Medulla oblongata (tissue), 1 donor: ENCODE measurements at regions not wholly inside any gene's neighbourhood (a gene's known extent, or its start where the extent isn't known, plus 50 kb on each side); places are given as distances from the start of the nearest gene placed in this dataset.
"Not testable (repeated sequence)": the region's sequence is repeated elsewhere in the genome, so short reads cannot be mapped to it uniquely, and the experiment has no call there.

Experiments used
- DNase-seq: peaks from one replicate; pipeline ENCODE4 v3.0.0-alpha.2; 2015; ENCODE audit errors: extremely low spot score

DNA sequence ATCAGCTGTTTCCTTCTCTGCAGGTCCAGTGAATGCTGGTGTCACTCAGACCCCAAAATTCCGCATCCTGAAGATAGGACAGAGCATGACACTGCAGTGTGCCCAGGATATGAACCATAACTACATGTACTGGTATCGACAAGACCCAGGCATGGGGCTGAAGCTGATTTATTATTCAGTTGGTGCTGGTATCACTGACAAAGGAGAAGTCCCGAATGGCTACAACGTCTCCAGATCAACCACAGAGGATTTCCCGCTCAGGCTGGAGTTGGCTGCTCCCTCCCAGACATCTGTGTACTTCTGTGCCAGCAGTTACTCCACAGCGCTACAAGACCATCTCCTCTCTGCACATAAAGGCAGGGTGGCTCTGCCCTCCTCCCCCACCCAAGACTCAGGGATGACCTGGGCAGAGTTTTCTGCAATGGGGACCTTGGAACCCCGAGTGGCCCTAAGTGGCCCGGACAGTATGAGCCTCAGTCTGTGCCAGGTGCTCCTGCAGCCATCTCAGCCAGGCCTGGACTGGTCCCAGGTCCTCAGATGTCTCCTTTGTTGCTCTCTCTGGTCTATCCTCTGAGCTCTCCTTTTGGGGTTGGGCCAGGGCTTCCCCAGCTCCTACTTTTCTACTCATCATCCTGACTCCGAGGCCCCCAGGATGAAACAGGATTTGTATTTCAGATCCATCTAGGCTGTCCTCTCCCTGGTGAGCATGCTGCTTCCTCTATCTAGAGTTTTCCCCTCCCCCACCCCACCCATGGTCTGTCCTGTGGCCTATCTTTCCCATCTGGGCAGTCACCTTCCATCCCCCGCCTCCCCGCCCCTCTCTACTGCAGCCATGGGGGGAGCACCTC lies 212.1 kb upstream of the PRSS58 start:
- DNase-seq = no peak

DNA sequence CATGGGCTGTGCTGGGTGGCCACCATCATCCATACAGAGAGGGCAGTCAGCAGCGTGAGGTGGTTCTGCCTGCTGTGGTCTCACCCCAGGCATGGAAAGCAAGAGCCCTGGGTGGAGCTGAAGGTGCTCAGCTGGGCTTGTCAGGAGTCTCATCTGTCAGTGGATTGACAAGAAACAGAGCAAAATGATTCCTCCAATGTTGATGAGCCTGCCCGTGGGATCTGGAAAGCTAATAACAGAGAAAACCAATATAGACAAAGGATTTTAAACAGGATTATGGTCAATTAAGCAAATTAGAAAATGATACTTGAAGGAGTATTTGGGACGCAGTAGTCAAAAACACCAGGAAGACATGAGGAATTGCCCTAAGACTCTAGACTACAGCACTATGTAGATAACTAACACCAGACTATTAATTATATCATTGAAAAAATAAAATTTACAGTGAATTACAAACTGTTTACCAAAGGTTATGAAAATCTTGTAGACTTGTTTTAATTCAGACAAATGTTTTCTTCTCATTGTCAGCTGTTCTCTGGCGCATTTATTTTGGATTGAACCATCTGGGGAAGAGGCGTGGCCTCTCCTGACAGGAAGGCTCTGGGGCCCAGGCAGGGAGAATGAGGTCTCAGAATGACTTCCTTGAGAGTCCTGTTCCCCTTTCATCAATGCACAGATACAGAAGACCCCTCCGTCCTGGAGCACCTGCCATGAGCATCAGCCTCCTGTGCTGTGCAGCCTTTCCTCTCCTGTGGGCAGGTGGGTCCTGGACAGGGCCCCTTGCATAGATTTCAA lies 211.2 kb upstream of the PRSS58 start:
- no peak for DNase-seq

DNA sequence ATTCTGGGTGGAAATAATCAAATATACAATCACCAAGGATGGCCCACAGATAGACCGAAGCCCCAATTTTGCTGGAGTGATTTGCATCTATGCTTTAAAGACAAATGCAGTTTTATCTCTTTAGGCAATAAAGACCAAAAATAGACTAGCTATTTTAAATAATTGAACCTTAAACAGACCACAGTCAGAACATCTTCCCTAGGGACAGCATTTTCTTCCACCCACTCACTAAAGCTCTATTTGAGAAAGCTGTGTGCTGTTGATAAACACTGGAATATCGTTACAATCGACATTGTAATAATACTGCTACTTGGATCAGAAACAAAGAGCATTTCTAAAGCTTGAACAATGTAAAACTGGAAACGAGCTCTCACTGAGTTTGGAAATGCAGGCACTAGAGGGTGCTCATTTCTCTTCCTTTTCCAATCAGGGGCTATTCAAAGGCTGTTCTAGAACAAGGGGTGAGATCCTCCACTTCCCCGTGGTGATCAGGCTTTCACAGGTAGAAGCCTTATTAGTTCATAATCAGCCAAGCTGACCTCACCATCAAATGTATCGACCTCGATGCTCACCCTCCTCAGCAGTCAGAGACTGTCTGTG lies 209.3 kb upstream of the PRSS58 start:
- DNase-seq = not testable (repeated sequence)

DNA sequence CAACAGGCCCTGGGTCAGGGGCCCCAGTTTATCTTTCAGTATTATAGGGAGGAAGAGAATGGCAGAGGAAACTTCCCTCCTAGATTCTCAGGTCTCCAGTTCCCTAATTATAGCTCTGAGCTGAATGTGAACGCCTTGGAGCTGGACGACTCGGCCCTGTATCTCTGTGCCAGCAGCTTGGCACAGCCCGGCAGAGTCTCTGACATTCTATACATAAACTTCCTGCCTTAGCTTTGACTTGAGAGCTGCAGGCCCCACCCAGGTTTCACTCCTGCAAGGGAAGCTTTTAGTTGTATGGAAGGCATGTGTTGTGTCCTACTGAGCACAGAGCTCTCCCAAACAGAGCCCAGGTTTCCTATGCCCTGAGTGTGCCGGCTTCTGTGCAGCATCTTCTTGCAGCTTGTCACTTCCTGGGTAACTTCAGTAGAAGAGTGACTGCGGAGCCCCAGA lies 205.6 kb upstream of the PRSS58 start:
- no peak for DNase-seq

DNA sequence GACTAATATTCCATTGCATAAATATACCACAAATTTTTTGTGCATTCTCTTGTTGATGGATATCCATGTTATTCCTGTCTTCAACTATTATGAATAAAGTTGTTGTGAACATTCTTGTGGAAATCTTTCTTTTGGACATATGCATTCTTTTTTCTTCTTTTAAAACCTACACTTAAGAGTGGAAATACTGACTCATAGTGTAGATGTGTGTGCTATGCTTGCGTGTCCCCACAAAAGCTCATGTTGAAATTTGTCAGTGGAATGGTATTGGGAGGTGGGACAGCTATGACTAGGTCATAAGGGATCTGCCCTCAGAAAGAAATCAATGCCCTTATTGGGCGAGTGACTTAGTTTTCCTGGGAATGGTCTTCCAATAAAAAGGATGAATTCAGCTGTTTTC lies 203.6 kb upstream of the PRSS58 start:
- DNase-seq = no peak

DNA sequence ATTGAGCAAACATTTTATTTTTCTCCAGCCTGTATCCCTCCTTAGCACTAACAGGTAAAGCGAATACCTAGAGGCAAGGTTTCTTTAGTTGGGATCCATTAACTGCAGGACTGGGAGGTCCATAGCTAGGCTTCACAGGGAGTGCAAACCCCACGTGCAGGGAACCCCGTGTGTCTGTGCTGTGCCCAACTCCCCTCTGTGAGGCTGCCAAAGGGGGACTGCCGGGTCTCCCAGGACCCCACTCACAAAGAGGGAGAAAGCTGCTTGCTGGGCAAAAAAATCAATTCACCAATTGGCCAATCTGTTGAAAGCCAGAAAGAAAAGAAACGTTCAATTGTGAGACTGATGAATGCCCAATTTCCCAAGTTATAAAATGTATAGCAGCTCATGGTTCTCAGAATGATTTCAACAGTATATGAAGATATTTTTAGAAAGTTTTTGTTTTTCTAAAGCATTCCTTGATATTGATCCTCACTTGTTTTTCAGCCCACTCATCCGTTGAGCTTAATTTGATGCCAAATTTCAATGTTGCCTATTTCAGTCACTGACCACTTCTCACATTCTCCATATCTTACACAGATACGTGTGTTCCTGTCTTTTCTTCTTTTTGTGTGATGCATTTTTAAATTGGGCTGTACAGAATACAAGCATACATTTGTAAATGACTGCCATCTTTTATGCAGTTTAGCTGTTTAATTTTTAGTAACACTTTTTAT lies 202.7 kb upstream of the PRSS58 start:
- no peak for DNase-seq

DNA sequence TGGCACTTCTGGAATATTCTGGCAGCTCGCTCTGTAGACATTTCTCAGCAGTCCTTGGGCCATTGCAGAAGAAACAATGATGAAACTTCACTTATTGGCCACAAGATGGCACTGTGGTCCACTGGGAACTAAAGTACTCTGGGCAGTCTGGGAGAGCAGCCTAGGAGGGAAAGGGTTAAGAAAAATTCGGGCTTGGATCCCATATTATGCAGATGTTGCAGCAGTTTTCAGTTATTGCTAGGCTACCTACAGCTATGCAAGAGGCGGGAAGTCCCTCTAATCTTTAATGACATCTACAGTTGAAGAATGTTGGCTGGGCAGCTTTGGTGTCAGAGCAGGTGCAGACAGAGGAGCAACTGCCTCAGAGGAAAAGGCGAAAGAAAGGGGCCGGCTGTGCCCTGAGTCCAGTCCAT lies 201.7 kb upstream of the PRSS58 start:
- DNase-seq = peak; percentile 86

DNA sequence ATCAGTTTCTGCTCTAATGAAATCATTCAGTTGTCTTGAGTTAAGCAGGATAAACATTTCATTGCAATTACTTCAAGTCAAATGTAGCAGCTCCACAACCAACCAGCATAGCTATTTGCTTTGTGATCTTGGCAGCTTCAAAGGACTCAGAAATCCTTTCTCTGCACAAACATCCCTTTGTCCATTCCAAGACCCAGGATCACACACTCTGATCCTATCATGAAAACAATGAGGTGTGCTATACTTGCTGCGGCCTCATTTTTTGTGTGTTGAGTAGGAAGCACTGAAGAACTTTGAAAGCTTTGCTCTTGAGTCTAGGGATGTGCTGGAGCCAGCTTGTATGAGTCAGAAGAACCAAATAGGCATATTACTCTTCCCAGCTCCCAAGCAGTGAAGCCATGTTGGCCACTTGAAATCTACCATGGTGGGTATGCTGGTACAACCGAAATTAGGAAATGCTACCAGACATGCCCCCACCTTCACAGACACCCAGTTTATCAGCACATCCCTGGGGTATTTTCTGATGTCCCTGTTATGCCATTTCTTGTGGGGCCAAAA lies 199.4 kb upstream of the PRSS58 start:
- DNase-seq = peak; percentile 17

DNA sequence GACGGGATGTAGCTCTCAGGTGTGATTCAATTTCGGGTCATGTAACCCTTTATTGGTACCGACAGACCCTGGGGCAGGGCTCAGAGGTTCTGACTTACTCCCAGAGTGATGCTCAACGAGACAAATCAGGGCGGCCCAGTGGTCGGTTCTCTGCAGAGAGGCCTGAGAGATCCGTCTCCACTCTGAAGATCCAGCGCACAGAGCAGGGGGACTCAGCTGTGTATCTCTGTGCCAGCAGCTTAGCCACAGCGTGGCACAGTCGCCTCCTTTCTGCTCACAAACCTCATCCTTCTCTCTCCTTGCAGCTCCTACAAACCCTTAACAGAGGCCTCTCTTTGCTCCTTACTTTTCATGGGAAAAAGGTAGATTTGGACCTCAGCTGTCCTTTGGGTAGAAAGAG lies 197.5 kb upstream of the PRSS58 start:
- DNase-seq = no peak

DNA sequence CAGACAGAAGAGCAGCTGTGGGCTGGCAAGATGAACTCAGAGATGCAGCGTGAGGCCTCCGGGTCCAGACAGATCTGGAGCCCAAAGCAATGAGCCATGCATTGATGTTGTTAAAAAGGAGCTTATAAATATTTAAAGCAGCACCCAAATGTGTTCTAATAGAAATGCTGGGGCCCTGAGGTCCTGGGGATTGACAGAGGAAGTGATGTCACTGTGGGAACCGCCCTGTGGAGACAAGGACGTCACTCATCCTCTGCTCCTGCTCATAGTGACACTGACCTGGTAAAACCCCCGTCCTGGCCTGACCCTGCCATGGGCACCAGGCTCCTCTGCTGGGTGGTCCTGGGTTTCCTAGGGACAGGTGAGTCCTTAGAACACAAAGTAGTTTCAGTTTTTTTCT lies 197.0 kb upstream of the PRSS58 start:
- no peak for DNase-seq

DNA sequence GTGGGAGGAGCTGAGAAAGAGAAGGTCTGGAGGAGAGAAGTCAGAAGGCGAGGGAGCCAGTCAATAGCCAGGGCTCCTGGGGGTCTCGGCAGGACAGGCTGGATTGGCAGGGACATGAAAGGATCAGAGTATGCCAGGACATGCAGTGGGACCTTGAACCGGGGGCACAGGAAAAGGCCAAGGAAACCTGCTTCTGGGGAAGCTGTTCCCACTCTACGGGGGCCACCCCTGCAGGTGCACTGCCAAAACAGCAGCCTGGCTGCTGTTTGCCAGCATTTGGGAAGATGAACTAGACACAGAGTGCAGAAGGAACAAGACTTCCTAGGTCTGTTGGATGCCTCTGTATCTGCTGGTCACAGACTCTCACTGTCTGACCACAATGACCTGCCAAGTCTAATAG lies 194.9 kb upstream of the PRSS58 start:
- no peak for DNase-seq

DNA sequence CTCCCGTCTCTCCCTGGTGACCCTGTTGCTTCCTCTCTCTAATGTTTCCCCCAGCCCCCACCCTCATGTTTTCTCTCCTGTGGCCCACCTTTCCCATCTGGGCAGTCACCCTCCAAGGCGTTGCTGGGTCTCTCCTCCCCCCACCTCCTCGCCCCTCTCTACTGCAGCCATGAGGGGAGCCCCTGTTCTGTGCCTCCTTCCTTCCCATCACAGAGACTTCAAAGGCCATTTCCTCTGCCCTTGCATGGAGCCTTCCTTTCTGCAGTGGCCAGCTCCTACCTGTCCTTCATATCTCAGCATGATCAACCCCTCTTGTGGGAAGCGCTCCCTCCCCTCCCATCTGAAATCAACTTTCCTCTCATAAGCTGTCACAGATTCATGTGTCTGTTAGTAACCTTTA lies 194.0 kb upstream of the PRSS58 start:
- no peak for DNase-seq

DNA sequence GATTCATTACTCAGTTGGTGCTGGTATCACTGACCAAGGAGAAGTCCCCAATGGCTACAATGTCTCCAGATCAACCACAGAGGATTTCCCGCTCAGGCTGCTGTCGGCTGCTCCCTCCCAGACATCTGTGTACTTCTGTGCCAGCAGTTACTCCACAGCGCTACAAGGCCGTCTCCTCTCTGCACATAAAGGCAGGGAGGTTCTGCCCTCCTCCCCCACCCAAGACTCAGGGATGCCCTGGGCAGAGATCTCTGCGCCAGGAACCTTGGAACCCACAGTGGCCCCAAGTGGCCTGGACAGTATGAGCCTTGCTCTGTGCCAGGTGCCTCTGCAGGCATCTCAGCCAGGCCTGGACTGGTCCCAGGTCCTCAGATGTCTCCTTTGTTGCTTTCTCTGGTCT lies 193.4 kb upstream of the PRSS58 start:
- no peak for DNase-seq

DNA sequence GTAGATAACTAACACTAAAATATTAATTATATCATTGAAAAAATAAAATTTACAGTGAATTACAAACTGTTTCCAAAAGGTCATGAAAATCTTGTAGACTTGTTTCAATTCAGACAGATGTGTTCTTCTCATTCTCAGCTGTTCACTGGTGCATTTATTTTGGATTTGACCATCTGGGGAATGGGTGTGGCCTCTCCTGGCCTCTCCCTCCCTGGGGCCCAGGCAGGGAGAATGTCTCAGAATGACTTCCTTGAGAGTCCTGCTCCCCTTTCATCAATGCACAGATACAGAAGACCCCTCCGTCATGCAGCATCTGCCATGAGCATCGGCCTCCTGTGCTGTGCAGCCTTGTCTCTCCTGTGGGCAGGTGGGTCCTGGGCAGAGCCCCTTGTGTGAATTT lies 192.8 kb upstream of the PRSS58 start:
- DNase-seq = no peak

DNA sequence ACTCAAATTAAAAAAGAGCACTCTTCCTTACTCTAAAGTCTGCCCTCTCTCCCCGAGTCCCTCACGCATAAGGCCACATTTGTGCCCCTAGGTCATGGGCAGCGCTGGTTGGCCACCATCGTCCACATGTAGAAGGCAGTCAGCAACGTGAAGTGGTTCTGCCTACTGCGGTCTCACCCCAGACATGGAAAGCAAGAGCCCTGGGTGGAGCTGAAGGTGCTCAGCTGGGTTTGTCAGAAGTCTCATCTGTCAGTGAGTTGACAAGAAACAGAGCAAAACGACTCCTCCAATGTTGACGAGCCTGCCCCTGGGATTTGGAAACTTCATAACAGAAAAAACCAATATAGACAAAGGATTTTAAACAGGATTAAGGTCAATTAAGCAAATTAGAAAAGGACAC lies 192.3 kb upstream of the PRSS58 start:
- no peak for DNase-seq

DNA sequence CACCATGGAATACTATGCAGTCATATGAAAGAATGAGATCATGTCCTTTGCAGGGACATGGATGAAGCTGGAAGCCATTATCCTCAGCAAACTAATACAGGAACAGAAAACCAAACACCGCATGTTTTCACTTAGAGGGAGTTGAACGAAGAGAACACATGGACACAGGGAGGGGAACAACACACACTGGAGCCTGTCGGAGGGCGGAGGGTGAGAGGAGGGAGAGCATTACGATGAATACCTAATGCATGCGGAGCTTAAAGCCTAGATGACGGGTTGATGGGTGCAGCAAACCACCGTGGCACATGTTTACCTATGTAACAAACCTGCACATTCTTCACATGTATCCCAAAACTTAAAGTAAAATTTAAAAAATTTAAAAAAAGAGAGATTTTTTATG lies 191.0 kb upstream of the PRSS58 start:
- DNase-seq = not testable (repeated sequence)

DNA sequence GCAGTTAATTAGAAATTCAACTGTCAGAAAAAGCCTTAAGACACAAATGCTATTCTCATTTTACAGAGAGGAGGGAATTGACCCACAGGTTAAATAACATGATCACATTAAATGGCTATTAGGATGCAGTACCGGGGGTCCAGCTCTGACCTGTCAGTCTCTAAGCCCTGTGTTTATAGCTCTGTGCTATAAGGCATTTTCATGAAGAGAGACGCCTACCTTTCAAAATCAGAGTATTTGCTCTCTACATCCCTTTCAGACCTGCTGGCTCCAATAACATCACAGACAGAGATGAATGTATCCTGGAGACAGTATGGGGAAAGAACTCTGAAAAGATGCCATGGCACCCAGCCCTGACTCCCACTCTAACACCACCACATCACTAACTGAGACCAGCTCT lies 189.9 kb upstream of the PRSS58 start:
- DNase-seq = no peak

DNA sequence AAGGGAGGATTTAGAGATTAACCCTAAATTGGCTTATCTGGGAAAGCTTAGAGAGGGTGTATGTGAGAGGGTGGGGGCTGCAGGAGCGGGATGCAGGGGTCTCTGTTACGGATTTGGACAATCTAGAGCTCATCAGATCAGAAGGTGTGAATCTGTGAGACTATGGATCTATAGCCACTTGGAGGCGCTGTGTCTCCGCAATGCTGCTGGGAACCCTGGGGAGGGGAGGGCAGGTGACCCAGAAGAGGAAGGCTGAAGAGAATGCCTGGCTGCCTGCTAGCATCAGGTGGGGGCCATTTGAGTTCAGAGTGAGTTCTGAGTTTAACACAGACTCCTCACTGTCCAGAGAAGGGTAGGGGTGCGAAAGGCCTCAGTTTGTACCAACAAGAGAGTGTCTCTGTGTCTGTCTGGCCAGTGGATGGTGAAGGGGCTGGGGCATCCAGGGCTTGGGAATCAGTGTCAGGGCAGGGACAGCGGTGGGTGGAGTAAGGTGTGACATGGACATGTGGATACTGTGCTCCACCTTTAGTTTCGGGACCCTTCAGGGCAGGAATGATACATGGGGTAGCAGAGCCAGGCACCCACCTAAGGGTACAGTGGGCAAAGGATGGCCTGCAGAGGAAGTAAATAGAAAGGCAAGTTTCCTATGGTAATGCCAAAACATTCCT lies 187.3 kb upstream of the PRSS58 start:
- no peak for DNase-seq

DNA sequence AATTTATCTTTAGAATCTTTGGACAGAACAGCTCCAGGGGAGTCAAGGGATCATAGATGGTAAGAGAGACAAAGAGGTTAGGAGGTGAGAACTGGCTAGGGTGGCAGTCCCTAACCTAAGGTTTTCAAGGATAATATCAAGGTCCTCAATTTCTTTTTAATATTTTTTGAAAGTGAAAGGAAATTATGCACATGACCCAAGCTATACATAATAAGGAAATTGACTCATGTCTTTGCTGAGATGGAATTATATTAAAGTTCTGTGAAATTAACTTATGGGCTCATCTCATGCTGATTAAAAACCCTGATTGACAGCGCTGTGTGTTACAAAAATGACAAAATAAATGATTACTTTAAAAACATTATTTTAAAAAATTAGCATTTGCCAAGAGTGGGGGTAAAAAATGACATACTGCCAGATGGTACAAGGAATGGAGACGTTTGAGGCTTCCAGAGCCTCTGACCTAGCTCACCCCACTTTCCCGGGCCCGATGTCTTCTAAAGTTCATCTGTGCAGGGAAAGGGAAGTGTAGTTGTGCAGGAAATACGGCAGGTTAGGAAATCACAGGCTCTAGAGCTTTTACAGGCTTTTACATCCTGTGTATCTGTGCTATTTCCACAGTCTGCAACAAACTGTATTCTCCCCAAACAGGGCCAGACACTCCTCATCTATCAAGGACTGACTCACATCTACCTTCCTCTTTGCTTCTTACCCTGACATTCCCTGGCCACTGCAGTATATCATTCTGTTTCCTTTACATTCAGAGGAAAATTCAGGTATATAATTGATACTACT lies 185.6 kb upstream of the PRSS58 start:
- DNase-seq = no peak

DNA sequence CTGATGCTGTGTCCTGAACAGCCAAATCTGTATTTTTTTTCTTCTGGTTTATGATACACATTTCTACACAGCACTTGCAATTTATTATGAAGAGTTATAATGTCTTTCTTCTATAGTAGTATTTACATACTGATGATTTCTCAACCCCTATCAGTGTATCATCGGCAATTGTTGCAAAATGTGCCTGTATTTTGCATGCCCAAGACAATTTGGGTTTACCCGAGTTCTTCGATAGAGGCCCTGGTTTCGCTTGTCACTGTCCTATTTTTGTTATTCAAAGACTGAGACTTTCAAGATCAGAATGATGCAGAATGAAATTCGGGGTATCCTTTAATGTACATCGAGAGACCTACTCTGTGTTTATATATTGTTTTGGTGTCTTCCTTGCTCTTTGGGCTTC lies 184.5 kb upstream of the PRSS58 start:
- DNase-seq = no peak
